PC-3 (cell line): ENCODE measurements at regions not wholly inside any gene's neighbourhood (a gene's known extent, or its start where the extent isn't known, plus 50 kb on each side); places are given as distances from the start of the nearest gene placed in this dataset.

Experiments used
- ATAC-seq: fragments of 200-7000 bp; cut with Tn5 transposase; 2 replicates; pipeline ENCODE4 v1.9.1; 2020; ENCODE audit warnings: mild to moderate bottlenecking, moderate library complexity
- BruUV-seq: library from RNA; stranded (reverse); fragments of 400-500 nt; replicated peaks from 2 replicates; lab custom pipeline; 2021; lab: Mats Ljungman, UMichigan
- CTCF ChIA-PET: fragments of 300-600 bp; sonication (Branson Sonifier 250); formaldehyde crosslinking; loops from one replicate; lab custom pipeline; 2022; ENCODE audit warnings: antibody characterized with exemption; lab: Charles Lee
- POLR2A ChIA-PET: fragments of 300-600 bp; sonication (Branson Sonifier 250); formaldehyde crosslinking; loops from one replicate; lab custom pipeline; 2022; ENCODE audit warnings: antibody characterized with exemption; ENCODE audit not compliant: unreplicated experiment; lab: Charles Lee
- DNase-seq: peaks from one replicate; pipeline ENCODE4 v3.0.0-alpha.2; 2015
- H2AFZ ChIP-seq: fragments of 300-600 bp; sonication (generic); 2 replicates; pipeline ENCODE4 v1.6.0; 2016; ENCODE audit warnings: antibody characterized with exemption, low read length
- H3F3A ChIP-seq: fragments of 300-600 bp; sonication (generic); one replicate; pipeline ENCODE4 v1.6.0; 2017; ENCODE audit warnings: antibody characterized with exemption, low read length, control low read depth, mild to moderate bottlenecking; ENCODE audit not compliant: unreplicated experiment
- H3K27ac ChIP-seq: fragments of 300-600 bp; sonication (generic); 2 replicates; pipeline ENCODE4 v1.5.1; 2016; ENCODE audit warnings: mild to moderate bottlenecking, low read length
- H3K27me3 ChIP-seq: fragments of 300-600 bp; sonication (generic); 2 replicates; pipeline ENCODE4 v1.6.1; 2016; ENCODE audit warnings: low read length, mixed read lengths
- H3K36me3 ChIP-seq: fragments of 300-600 bp; sonication (generic); 2 replicates; pipeline ENCODE4 v1.6.1; 2016; ENCODE audit warnings: low read depth, mixed run types, low read length, mixed read lengths
- H3K4me1 ChIP-seq: fragments of 300-600 bp; sonication (generic); 2 replicates; pipeline ENCODE4 v1.5.1; 2016; ENCODE audit warnings: low read length; ENCODE audit not compliant: insufficient read depth
- H3K4me2 ChIP-seq: fragments of 300-600 bp; sonication (generic); 2 replicates; pipeline ENCODE4 v1.6.0; 2016; ENCODE audit warnings: low read length
- H3K4me3 ChIP-seq: fragments of 300-600 bp; sonication (generic); 2 replicates; pipeline ENCODE4 v1.5.1; 2016; ENCODE audit warnings: mild to moderate bottlenecking, low read length, mixed read lengths
- H3K79me2 ChIP-seq: fragments of 300-600 bp; sonication (generic); 2 replicates; pipeline ENCODE4 v1.6.1; 2017; ENCODE audit warnings: low read length, mixed read lengths
- H3K9ac ChIP-seq: fragments of 300-600 bp; sonication (generic); 2 replicates; pipeline ENCODE4 v1.6.0; 2016; ENCODE audit warnings: mild to moderate bottlenecking, low read length
- H3K9me2 ChIP-seq: fragments of 300-600 bp; sonication (generic); replicated peaks from 2 replicates; pipeline ENCODE4 v1.6.1; 2016; ENCODE audit warnings: mixed run types, low read length, mixed read lengths
- H3K9me3 ChIP-seq: fragments of 300-600 bp; sonication (generic); 2 replicates; pipeline ENCODE4 v1.6.1; 2016; ENCODE audit warnings: low read length, mixed read lengths
- H4K20me1 ChIP-seq: fragments of 300-600 bp; sonication (generic); 2 replicates; pipeline ENCODE4 v1.6.1; 2016; ENCODE audit warnings: low read length, mixed read lengths
- CTCF ChIP-seq: fragments of 300-600 bp; sonication (generic); conservative IDR thresholded peaks from 2 replicates; pipeline ENCODE4 v1.5.1; 2017; ENCODE audit warnings: antibody characterized with exemption, low read depth, mild to moderate bottlenecking, low read length
- EZH2 ChIP-seq: fragments of 300-600 bp; sonication (generic); IDR thresholded peaks from one replicate; pipeline ENCODE4 v1.6.1; 2017; ENCODE audit warnings: antibody characterized with exemption, mild to moderate bottlenecking, low read length; ENCODE audit not compliant: unreplicated experiment
- EZH2phosphoT487 ChIP-seq: fragments of 300-600 bp; sonication (generic); IDR thresholded peaks from 2 replicates; pipeline ENCODE4 v1.6.1; 2018; ENCODE audit warnings: mild to moderate bottlenecking, antibody characterized with exemption, low read length, borderline replicate concordance
- intact Hi-C: fragments of 100-400 bp; cut with micrococcal nuclease; formaldehyde crosslinking; loops from 2 replicates; pipeline ENCODE4 v1.9.0; 2023

DNA sequence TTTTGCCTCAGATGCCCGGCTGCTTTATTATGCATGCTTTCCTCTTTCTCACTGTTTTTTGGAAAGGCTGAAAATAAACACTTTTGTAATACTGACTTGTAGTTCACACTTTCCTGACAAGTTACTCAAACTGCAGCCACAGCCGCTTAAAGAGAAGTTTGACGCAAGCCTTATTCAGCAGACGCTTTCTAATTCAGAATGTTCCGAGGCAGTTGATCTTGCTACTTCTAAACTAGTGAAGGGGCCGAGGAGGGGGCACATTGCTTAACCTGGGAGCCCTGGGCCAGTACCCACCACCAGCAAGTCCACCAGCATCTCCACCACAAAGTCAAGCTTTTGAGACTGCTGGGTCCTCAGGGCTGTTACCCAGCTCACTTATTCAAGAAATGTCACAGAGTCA, 71.8 kb upstream of the SPRED2 start:
- Histone ChIP-seq H3K9me2 (no peaks in the 10 kb centered on the region), H3K27ac (no peak overlapping the region), H3K36me3 (no peaks in the 10 kb centered on the region), H3K4me1 (peaks cover 8% of the 10 kb centered on the region), H4K20me1 (no peaks in the 10 kb centered on the region), H3K4me2 (no peak overlapping the region), H3F3A (no peaks in the 10 kb centered on the region), H3K4me3 (no peak overlapping the region), H3K9ac (no peak overlapping the region), H3K9me3 (no peaks in the 10 kb centered on the region), H2AFZ (no peak overlapping the region), H3K79me2 (no peaks in the 10 kb centered on the region), H3K27me3 (no peaks in the 10 kb centered on the region)
- ChIA-PET POLR2A (no interaction called here), CTCF (no interaction called here)
- DNase-seq: no peak
- no peak for TF ChIP-seq EZH2
- no peak for TF ChIP-seq CTCF
- TF ChIP-seq EZH2phosphoT487: no peak
- BruUV-seq: no TSS peak
- ATAC-seq: no peak
- intact Hi-C loops: no loop called here

GRCh38 chr2:65503746-65504145, 71.3 kb upstream of the SPRED2 start:
- no peak overlapping the region for H3K4me3 ChIP-seq
- ChIA-PET CTCF (no interaction called here), POLR2A (no interaction called here)
- no peak overlapping the region for H3K9ac ChIP-seq
- H2AFZ ChIP-seq: no peak overlapping the region
- H3K9me2 ChIP-seq: no peaks in the 10 kb centered on the region
- ATAC-seq (no peak), DNase-seq (no peak)
- no peaks in the 10 kb centered on the region for H3K36me3 ChIP-seq
- TF ChIP-seq EZH2 (no peak), CTCF (no peak), EZH2phosphoT487 (no peak)
- no peaks in the 10 kb centered on the region for H3K9me3 ChIP-seq
- no peak overlapping the region for H3K4me2 ChIP-seq
- no peaks in the 10 kb centered on the region for H3K27me3 ChIP-seq
- H3K4me1 ChIP-seq: peaks cover 8% of the 10 kb centered on the region
- H4K20me1 ChIP-seq: no peaks in the 10 kb centered on the region
- no peaks in the 10 kb centered on the region for H3K79me2 ChIP-seq
- no peak overlapping the region for H3K27ac ChIP-seq
- BruUV-seq: no TSS peak
- no peaks in the 10 kb centered on the region for H3F3A ChIP-seq
- intact Hi-C loops: no loop called here

- no TSS peak for BruUV-seq
- H3K4me3 ChIP-seq: no peak overlapping the region
- TF ChIP-seq EZH2 (no peak), CTCF (no peak), EZH2phosphoT487 (no peak)
- H3K36me3 ChIP-seq: no peaks in the 10 kb centered on the region
- H4K20me1 ChIP-seq: no peaks in the 10 kb centered on the region
- H3K4me1 ChIP-seq: peaks cover 8% of the 10 kb centered on the region
- H3K9ac ChIP-seq: no peak overlapping the region
- intact Hi-C loops: no loop called here
- H2AFZ ChIP-seq: no peak overlapping the region
- H3K4me2 ChIP-seq: no peak overlapping the region
- ChIA-PET CTCF (no interaction called here), POLR2A (no interaction called here)
- H3F3A ChIP-seq: no peaks in the 10 kb centered on the region
- H3K9me2 ChIP-seq: no peaks in the 10 kb centered on the region
- H3K79me2 ChIP-seq: no peaks in the 10 kb centered on the region
- H3K27me3 ChIP-seq: no peaks in the 10 kb centered on the region
- DNase-seq: no peak
- H3K9me3 ChIP-seq: no peaks in the 10 kb centered on the region
- no peak for ATAC-seq
- no peak overlapping the region for H3K27ac ChIP-seq
Observed at GRCh38 chr2:65501836-65502235, 69.4 kb upstream of the SPRED2 start.
